ENCODE measurements at regions not wholly inside any gene's neighbourhood (a gene's known extent, or its start where the extent isn't known, plus 50 kb on each side); places are given as distances from the start of the nearest gene placed in this dataset.

DNA sequence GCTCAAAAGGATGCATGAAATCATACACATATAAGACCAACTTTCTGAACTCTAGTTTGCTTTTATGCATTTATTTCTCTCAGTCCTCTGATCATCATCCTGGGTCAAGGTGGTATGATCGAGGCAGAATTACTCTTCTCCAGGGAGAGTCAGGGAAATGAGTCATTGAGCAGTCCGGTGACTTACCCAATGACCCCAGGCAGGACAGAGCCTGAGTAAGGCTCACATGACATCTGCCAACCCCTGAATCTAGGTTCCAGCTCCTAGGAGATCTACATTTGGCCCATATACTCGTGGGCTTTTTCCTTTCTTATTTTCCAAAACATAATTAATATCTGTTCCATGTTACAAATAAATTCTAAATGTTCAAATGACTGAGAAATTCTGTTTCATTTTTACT, 502.3 kb downstream of the FOXO1 start:
- Histone ChIP-seq H3K4me2 (ENCODE audit: low read length) (no peak overlapping the region), H3K4me3 (ENCODE audit: low read depth, low read length, poor library complexity, severe bottlenecking) (no peak overlapping the region), H4K20me1 (ENCODE audit: insufficient read depth, low read length) (no peaks in the 10 kb centered on the region), H3K9me3 (ENCODE audit: low read length) (no peaks in the 10 kb centered on the region), H3K9me2 (ENCODE audit: insufficient read depth, low read length) (no peaks in the 10 kb centered on the region), H3K36me3 (ENCODE audit: insufficient read depth, low read length) (no peaks in the 10 kb centered on the region), H2AFZ (ENCODE audit: low read length) (no peak overlapping the region), H3K79me2 (ENCODE audit: insufficient read depth, low read depth, low read length) (no peaks in the 10 kb centered on the region), H3K4me1 (ENCODE audit: insufficient read depth, low read length, poor library complexity, severe bottlenecking) (peaks cover 8% of the 10 kb centered on the region), H3K27ac (ENCODE audit: low read depth, low read length, poor library complexity, severe bottlenecking) (no peak overlapping the region)
- POLR2A ChIA-PET = interaction anchor here (0.8 kb wide), 1 partner anchor 9 kb away, joined by 3 read pairs; no protein-coding TSS in a partner anchor
- no TSS peak for BruUV-seq (replicated peaks)
- TF ChIP-seq EZH2phosphoT487 (IDR thresholded peaks at IDR 0.05; ENCODE audit: borderline replicate concordance, low read depth, low read length) = no peak
- TF ChIP-seq, protein P1, sequence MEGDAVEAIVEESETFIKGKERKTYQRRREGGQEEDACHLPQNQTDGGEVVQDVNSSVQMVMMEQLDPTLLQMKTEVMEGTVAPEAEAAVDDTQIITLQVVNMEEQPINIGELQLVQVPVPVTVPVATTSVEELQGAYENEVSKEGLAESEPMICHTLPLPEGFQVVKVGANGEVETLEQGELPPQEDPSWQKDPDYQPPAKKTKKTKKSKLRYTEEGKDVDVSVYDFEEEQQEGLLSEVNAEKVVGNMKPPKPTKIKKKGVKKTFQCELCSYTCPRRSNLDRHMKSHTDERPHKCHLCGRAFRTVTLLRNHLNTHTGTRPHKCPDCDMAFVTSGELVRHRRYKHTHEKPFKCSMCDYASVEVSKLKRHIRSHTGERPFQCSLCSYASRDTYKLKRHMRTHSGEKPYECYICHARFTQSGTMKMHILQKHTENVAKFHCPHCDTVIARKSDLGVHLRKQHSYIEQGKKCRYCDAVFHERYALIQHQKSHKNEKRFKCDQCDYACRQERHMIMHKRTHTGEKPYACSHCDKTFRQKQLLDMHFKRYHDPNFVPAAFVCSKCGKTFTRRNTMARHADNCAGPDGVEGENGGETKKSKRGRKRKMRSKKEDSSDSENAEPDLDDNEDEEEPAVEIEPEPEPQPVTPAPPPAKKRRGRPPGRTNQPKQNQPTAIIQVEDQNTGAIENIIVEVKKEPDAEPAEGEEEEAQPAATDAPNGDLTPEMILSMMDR (conservative IDR thresholded peaks at IDR 0.05; ENCODE audit: low read length) = no peak
- intact Hi-C loops (cut with micrococcal nuclease; ENCODE audit: unreplicated experiment) = no loop called here
- DNase-seq (ENCODE audit: low spot score) = no peak
- CTCF ChIA-PET (ENCODE audit: unreplicated experiment) = no interaction called here

DNA sequence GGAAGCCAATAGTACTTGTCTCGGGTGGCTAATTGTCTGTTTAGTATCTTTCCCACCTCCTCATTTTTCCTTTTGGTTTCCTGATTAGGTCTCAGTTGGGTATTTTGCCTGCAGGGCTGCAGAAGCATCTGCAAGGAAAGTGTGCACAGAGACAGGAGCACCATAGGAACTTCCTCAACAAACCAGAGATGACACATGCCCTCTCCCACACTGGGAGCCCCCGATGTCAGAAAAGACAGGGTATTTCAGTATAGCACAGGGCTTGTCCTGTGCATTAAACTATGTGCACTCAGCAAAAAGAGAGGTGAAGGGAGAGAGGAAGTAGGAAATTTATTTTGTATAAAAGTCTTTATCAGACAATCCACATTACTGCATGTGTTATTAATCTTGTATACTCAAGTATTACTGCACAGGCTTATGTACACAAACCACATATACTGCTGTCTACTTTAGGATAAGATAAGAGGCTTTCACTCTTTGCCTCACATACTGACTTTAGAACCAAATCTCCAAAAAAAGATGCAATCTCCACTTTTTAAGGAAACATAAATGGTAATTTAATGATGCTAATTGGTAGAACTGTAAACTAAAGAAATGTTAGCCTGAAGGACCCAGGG, 501.0 kb downstream of the FOXO1 start:
- no TSS peak for BruUV-seq (replicated peaks)
- no peak for TF ChIP-seq EZH2phosphoT487 (IDR thresholded peaks at IDR 0.05; ENCODE audit: borderline replicate concordance, low read depth, low read length)
- TF ChIP-seq, protein P1 (conservative IDR thresholded peaks at IDR 0.05; ENCODE audit: low read length) = no peak

DNA sequence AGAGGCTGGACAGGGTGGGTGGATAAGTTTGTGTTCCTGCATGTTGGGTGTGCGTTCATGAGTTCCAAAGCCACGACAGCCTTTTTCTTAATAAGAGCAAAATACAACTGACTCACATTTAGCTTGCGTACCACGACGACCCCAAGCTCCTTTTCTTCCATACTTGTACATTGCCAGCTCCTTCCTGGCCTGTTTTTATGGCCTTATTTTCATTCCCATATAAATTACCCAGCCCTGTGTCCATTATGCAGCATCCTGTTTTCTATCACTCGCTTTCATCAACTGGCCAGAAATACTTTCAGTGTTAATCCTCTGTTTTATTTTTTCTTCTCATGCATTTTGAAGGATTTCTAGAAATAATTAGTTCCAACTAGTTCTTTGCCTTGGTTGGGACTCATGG, 499.1 kb downstream of the FOXO1 start:
- TF ChIP-seq, protein P1 (conservative IDR thresholded peaks at IDR 0.05; ENCODE audit: low read length) = no peak
- TF ChIP-seq EZH2phosphoT487 (IDR thresholded peaks at IDR 0.05; ENCODE audit: borderline replicate concordance, low read depth, low read length) = no peak
- BruUV-seq (replicated peaks) = no TSS peak
- Histone ChIP-seq H2AFZ (ENCODE audit: low read length) (no peak overlapping the region), H3K27ac (ENCODE audit: low read depth, low read length, poor library complexity, severe bottlenecking) (no peak overlapping the region), H3K9me3 (ENCODE audit: low read length) (no peaks in the 10 kb centered on the region), H3K4me1 (ENCODE audit: insufficient read depth, low read length, poor library complexity, severe bottlenecking) (no peaks in the 10 kb centered on the region), H4K20me1 (ENCODE audit: insufficient read depth, low read length) (no peaks in the 10 kb centered on the region), H3K79me2 (ENCODE audit: insufficient read depth, low read depth, low read length) (no peaks in the 10 kb centered on the region), H3K9me2 (ENCODE audit: insufficient read depth, low read length) (no peaks in the 10 kb centered on the region), H3K4me3 (ENCODE audit: low read depth, low read length, poor library complexity, severe bottlenecking) (no peak overlapping the region), H3K4me2 (ENCODE audit: low read length) (no peak overlapping the region), H3K36me3 (ENCODE audit: insufficient read depth, low read length) (no peaks in the 10 kb centered on the region)
- ChIA-PET CTCF (ENCODE audit: unreplicated experiment) (interaction anchor here (0.5 to 1.4 kb wide), 2 partner anchors 41 to 91 kb away, joined by 3 read pairs; no protein-coding TSS in a partner anchor), POLR2A (interaction anchor here (0.7 to 1.8 kb wide), 3 partner anchors 21 to 377 kb away, joined by 3 to 4 read pairs (median 3); no protein-coding TSS in a partner anchor)
- intact Hi-C loops (cut with micrococcal nuclease; ENCODE audit: unreplicated experiment) = no loop called here
- DNase-seq (ENCODE audit: low spot score) = no peak

More for the DNA sequence above, 501.0 kb downstream of the FOXO1 start:
- Histone ChIP-seq H3K4me3 (ENCODE audit: low read depth, low read length, poor library complexity, severe bottlenecking) (no peak overlapping the region), H3K79me2 (ENCODE audit: insufficient read depth, low read depth, low read length) (no peaks in the 10 kb centered on the region), H3K4me2 (ENCODE audit: low read length) (no peak overlapping the region), H4K20me1 (ENCODE audit: insufficient read depth, low read length) (no peaks in the 10 kb centered on the region), H3K9me3 (ENCODE audit: low read length) (no peaks in the 10 kb centered on the region), H3K9me2 (ENCODE audit: insufficient read depth, low read length) (no peaks in the 10 kb centered on the region), H3K4me1 (ENCODE audit: insufficient read depth, low read length, poor library complexity, severe bottlenecking) (peaks cover 8% of the 10 kb centered on the region), H3K27ac (ENCODE audit: low read depth, low read length, poor library complexity, severe bottlenecking) (no peak overlapping the region), H2AFZ (ENCODE audit: low read length) (no peak overlapping the region), H3K36me3 (ENCODE audit: insufficient read depth, low read length) (no peaks in the 10 kb centered on the region)
- no peak for DNase-seq (ENCODE audit: low spot score)
- CTCF ChIA-PET (ENCODE audit: unreplicated experiment) = no interaction called here
- POLR2A ChIA-PET = interaction anchor here (0.5 kb wide), 1 partner anchor 143 kb away, joined by 3 read pairs; no protein-coding TSS in a partner anchor
- intact Hi-C loops (cut with micrococcal nuclease; ENCODE audit: unreplicated experiment) = no loop called here
